GM12874 (cell line): ENCODE measurements at regions not wholly inside any gene's neighbourhood (a gene's known extent, or its start where the extent isn't known, plus 50 kb on each side); places are given as distances from the start of the nearest gene placed in this dataset.

Experiments used
- CTCF ChIP-seq: IDR thresholded peaks from 2 replicates; pipeline ENCODE4 v1.5.1; 2011; ENCODE audit warnings: low read depth, mild to moderate bottlenecking, control low read depth, low read length, moderate library complexity; ENCODE audit not compliant: insufficient read depth

- TF ChIP-seq CTCF: no peak
These were observed 297.8 kb downstream of the ADGRD1 start for GRCh38 chr12:131251336-131252101.

- no peak for TF ChIP-seq CTCF
These were observed 299.8 kb downstream of the ADGRD1 start for GRCh38 chr12:131253376-131254026.

GRCh38 chr12:131254374-131254773, 300.7 kb downstream of the ADGRD1 start:
- TF ChIP-seq CTCF: no peak

GRCh38 chr12:131258398-131258797, 304.7 kb downstream of the ADGRD1 start:
- no peak for TF ChIP-seq CTCF

GRCh38 chr12:131260251-131260905, 306.7 kb downstream of the ADGRD1 start:
- no peak for TF ChIP-seq CTCF

GRCh38 chr12:131260954-131261353, 307.2 kb downstream of the ADGRD1 start:
- TF ChIP-seq CTCF: no peak

- no peak for TF ChIP-seq CTCF
These were observed 308.2 kb downstream of the ADGRD1 start for GRCh38 chr12:131261906-131262305.
